ENCODE measurements at regions not wholly inside any gene's neighbourhood (a gene's known extent, or its start where the extent isn't known, plus 50 kb on each side); places are given as distances from the start of the nearest gene placed in this dataset.
"Not testable (repeated sequence)": the region's sequence is repeated elsewhere in the genome, so short reads cannot be mapped to it uniquely, and the experiment has no call there.

- Mint-ChIP-seq H3K4me1 (ENCODE audit: low read depth) (no peaks in the 10 kb centered on the region), H3K36me3 (ENCODE audit: low read depth) (no peaks in the 10 kb centered on the region)
- no peak for TF ChIP-seq CTCF (IDR thresholded peaks at IDR 0.05)
These were observed 286.1 kb downstream of the RPS6KC1 start for GRCh38 chr1:213337025-213337678.

GRCh38 chr1:213340593-213340992 is 289.6 kb downstream of the RPS6KC1 start:
- no peaks in the 10 kb centered on the region for H3K27me3 Mint-ChIP-seq (ENCODE audit: low read depth)
- TF ChIP-seq CTCF (IDR thresholded peaks at IDR 0.05), result no peak
- no peaks in the 10 kb centered on the region for H3K4me1 Mint-ChIP-seq (ENCODE audit: low read depth)
- no peaks in the 10 kb centered on the region for H3K36me3 Mint-ChIP-seq (ENCODE audit: low read depth)
- peaks cover 5% of the 10 kb centered on the region for H3K9me3 Mint-ChIP-seq (ENCODE audit: low read depth)
- H3K27ac Mint-ChIP-seq (ENCODE audit: unreplicated experiment), result no peak overlapping the region
- H3K4me3 Mint-ChIP-seq (ENCODE audit: unreplicated experiment), result no peak overlapping the region
- no peak for DNase-seq (ENCODE audit: low spot score)

More at GRCh38 chr1:213337025-213337678, 286.1 kb downstream of the RPS6KC1 start:
- no peaks in the 10 kb centered on the region for H3K9me3 Mint-ChIP-seq (ENCODE audit: low read depth)
- H3K27ac Mint-ChIP-seq (ENCODE audit: unreplicated experiment), result no peak overlapping the region
- H3K27me3 Mint-ChIP-seq (ENCODE audit: low read depth), result no peaks in the 10 kb centered on the region
- H3K4me3 Mint-ChIP-seq (ENCODE audit: unreplicated experiment), result no peak overlapping the region
- no peak for DNase-seq (ENCODE audit: low spot score)

- peaks cover 5% of the 10 kb centered on the region for H3K9me3 Mint-ChIP-seq (ENCODE audit: low read depth)
- H3K4me1 Mint-ChIP-seq (ENCODE audit: low read depth), result no peaks in the 10 kb centered on the region
- H3K27ac Mint-ChIP-seq (ENCODE audit: unreplicated experiment), result no peak overlapping the region
- no peak for TF ChIP-seq CTCF (IDR thresholded peaks at IDR 0.05)
- H3K27me3 Mint-ChIP-seq (ENCODE audit: low read depth), result no peaks in the 10 kb centered on the region
- no peak overlapping the region for H3K4me3 Mint-ChIP-seq (ENCODE audit: unreplicated experiment)
- H3K36me3 Mint-ChIP-seq (ENCODE audit: low read depth), result no peaks in the 10 kb centered on the region
- DNase-seq (ENCODE audit: low spot score), result no peak
These were observed 294.6 kb downstream of the RPS6KC1 start for GRCh38 chr1:213345621-213346020.

GRCh38 chr1:213357403-213357802 is 306.4 kb downstream of the RPS6KC1 start:
- peaks cover 2% of the 10 kb centered on the region for H3K36me3 Mint-ChIP-seq (ENCODE audit: low read depth)
- peaks cover 6% of the 10 kb centered on the region for H3K27me3 Mint-ChIP-seq (ENCODE audit: low read depth)
- no peaks in the 10 kb centered on the region for H3K4me1 Mint-ChIP-seq (ENCODE audit: low read depth)
- TF ChIP-seq CTCF (IDR thresholded peaks at IDR 0.05), result no peak
- no peak for DNase-seq (ENCODE audit: low spot score)
- H3K4me3 Mint-ChIP-seq (ENCODE audit: unreplicated experiment), result no peak overlapping the region
- no peak overlapping the region for H3K27ac Mint-ChIP-seq (ENCODE audit: unreplicated experiment)
- H3K9me3 Mint-ChIP-seq (ENCODE audit: low read depth), result peaks cover 3% of the 10 kb centered on the region

- DNase-seq (ENCODE audit: low spot score); H3K9me3 Mint-ChIP-seq (ENCODE audit: low read depth); H3K4me3 Mint-ChIP-seq (ENCODE audit: unreplicated experiment); H3K4me1 Mint-ChIP-seq (ENCODE audit: low read depth); H3K27ac Mint-ChIP-seq (ENCODE audit: unreplicated experiment); H3K36me3 Mint-ChIP-seq (ENCODE audit: low read depth); H3K27me3 Mint-ChIP-seq (ENCODE audit: low read depth): not testable (repeated sequence)
These were observed 307.3 kb downstream of the RPS6KC1 start for GRCh38 chr1:213358368-213358767.

- Mint-ChIP-seq H3K36me3 (ENCODE audit: low read depth) (peaks cover 4% of the 10 kb centered on the region), H3K9me3 (ENCODE audit: low read depth) (peaks cover 3% of the 10 kb centered on the region), H3K27me3 (ENCODE audit: low read depth) (peaks cover 5% of the 10 kb centered on the region), H3K4me3 (ENCODE audit: unreplicated experiment) (no peak overlapping the region), H3K27ac (ENCODE audit: unreplicated experiment) (no peak overlapping the region), H3K4me1 (ENCODE audit: low read depth) (no peaks in the 10 kb centered on the region)
- no peak for TF ChIP-seq CTCF (IDR thresholded peaks at IDR 0.05)
- DNase-seq (ENCODE audit: low spot score), result no peak
These were observed 311.6 kb downstream of the RPS6KC1 start for GRCh38 chr1:213362598-213362997.
